Progenitor cell of endocrine pancreas (in vitro differentiated cells): ENCODE measurements at regions not wholly inside any gene's neighbourhood (a gene's known extent, or its start where the extent isn't known, plus 50 kb on each side); places are given as distances from the start of the nearest gene placed in this dataset.
A peak's percentile ranks its signal among the peaks of the same experiment; 100 is the strongest.

Experiments used
- DNase-seq: peaks from one replicate; pipeline ENCODE4 v3.0.0; 2021; ENCODE audit warnings: low spot score; ENCODE audit not compliant: unreplicated experiment
- H3K27ac Mint-ChIP-seq: 2 replicates; pipeline ENCODE4 v1.8.0; 2021; ENCODE audit warnings: mild to moderate bottlenecking, moderate library complexity, mixed read lengths
- H3K27me3 Mint-ChIP-seq: 2 replicates; pipeline ENCODE4 v1.8.0; 2021; ENCODE audit warnings: mixed read lengths
- H3K36me3 Mint-ChIP-seq: 2 replicates; pipeline ENCODE4 v1.8.0; 2022; ENCODE audit warnings: mixed read lengths; ENCODE audit not compliant: insufficient read depth
- H3K4me1 Mint-ChIP-seq: 2 replicates; pipeline ENCODE4 v1.8.0; 2021; ENCODE audit warnings: low read depth, mixed read lengths
- H3K4me3 Mint-ChIP-seq: 2 replicates; pipeline ENCODE4 v1.8.0; 2021; ENCODE audit warnings: low read depth, mild to moderate bottlenecking, moderate library complexity, mixed read lengths
- H3K9me3 Mint-ChIP-seq: 2 replicates; pipeline ENCODE4 v1.8.0; 2021; ENCODE audit warnings: low read depth, mixed read lengths
- TF ChIP-seq, protein P1 (sequence below): fragments of 200-600 bp; sonication (generic); IDR thresholded peaks from one replicate; pipeline ENCODE4 v1.5.0; 2021; ENCODE audit warnings: antibody characterized with exemption, mild to moderate bottlenecking; ENCODE audit not compliant: unreplicated experiment

GRCh38 chr5:82601861-82602260, 323.7 kb upstream of the RPS23 start:
- Mint-ChIP-seq H3K4me1 (peaks cover 25% of the 10 kb centered on the region), H3K27ac (peak overlapping the region; percentile 22), H3K4me3 (no peak overlapping the region), H3K27me3 (no peaks in the 10 kb centered on the region), H3K9me3 (peaks cover 3% of the 10 kb centered on the region), H3K36me3 (no peaks in the 10 kb centered on the region)
- DNase-seq: no peak
- TF ChIP-seq, protein P1, sequence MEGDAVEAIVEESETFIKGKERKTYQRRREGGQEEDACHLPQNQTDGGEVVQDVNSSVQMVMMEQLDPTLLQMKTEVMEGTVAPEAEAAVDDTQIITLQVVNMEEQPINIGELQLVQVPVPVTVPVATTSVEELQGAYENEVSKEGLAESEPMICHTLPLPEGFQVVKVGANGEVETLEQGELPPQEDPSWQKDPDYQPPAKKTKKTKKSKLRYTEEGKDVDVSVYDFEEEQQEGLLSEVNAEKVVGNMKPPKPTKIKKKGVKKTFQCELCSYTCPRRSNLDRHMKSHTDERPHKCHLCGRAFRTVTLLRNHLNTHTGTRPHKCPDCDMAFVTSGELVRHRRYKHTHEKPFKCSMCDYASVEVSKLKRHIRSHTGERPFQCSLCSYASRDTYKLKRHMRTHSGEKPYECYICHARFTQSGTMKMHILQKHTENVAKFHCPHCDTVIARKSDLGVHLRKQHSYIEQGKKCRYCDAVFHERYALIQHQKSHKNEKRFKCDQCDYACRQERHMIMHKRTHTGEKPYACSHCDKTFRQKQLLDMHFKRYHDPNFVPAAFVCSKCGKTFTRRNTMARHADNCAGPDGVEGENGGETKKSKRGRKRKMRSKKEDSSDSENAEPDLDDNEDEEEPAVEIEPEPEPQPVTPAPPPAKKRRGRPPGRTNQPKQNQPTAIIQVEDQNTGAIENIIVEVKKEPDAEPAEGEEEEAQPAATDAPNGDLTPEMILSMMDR: no peak

GRCh38 chr5:82601077-82601476, 322.9 kb upstream of the RPS23 start:
- H3K9me3 Mint-ChIP-seq: peaks cover 3% of the 10 kb centered on the region
- H3K27ac Mint-ChIP-seq: no peak overlapping the region
- H3K4me1 Mint-ChIP-seq: peaks cover 25% of the 10 kb centered on the region
- TF ChIP-seq, protein P1: no peak
- no peak for DNase-seq
- H3K36me3 Mint-ChIP-seq: no peaks in the 10 kb centered on the region
- no peak overlapping the region for H3K4me3 Mint-ChIP-seq
- H3K27me3 Mint-ChIP-seq: no peaks in the 10 kb centered on the region

DNA sequence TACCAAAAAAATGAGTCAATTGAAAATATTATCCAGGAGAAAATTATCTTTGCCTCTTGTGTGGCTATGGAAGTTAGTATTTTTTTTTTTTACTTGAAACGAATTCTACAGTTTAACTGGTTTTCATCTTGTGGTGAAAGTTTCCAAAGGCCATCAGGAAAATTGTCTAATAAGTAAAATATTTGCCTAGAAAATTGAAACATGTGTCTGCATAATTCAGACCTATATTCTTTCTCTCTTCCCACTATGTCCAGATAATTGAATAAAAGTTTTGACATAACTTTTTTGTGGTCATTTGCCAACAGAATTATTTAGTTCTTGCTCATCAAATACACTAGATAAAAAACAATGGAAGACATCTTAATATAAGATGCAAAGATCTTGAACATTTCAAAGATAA, 321.5 kb upstream of the RPS23 start:
- Mint-ChIP-seq H3K4me3 (no peak overlapping the region), H3K9me3 (peaks cover 3% of the 10 kb centered on the region), H3K27me3 (no peaks in the 10 kb centered on the region), H3K27ac (no peak overlapping the region), H3K36me3 (no peaks in the 10 kb centered on the region), H3K4me1 (peaks cover 37% of the 10 kb centered on the region)
- TF ChIP-seq, protein P1: no peak
- no peak for DNase-seq

GRCh38 chr5:82599030-82599429, 320.9 kb upstream of the RPS23 start:
- peaks cover 43% of the 10 kb centered on the region for H3K4me1 Mint-ChIP-seq
- no peak overlapping the region for H3K27ac Mint-ChIP-seq
- peaks cover under 1% of the 10 kb centered on the region for H3K9me3 Mint-ChIP-seq
- no peaks in the 10 kb centered on the region for H3K27me3 Mint-ChIP-seq
- no peak overlapping the region for H3K4me3 Mint-ChIP-seq
- TF ChIP-seq, protein P1: no peak
- DNase-seq: no peak
- no peaks in the 10 kb centered on the region for H3K36me3 Mint-ChIP-seq

GRCh38 chr5:82597437-82597836, 319.3 kb upstream of the RPS23 start:
- Mint-ChIP-seq H3K36me3 (no peaks in the 10 kb centered on the region), H3K9me3 (no peaks in the 10 kb centered on the region), H3K4me1 (peaks cover 45% of the 10 kb centered on the region), H3K27me3 (no peaks in the 10 kb centered on the region), H3K4me3 (no peak overlapping the region), H3K27ac (no peak overlapping the region)
- TF ChIP-seq, protein P1: peak; percentile 22
- no peak for DNase-seq
